Kidney epithelial cell (primary cell): ENCODE measurements at regions not wholly inside any gene's neighbourhood (a gene's known extent, or its start where the extent isn't known, plus 50 kb on each side); places are given as distances from the start of the nearest gene placed in this dataset.

ENCODE experiments used
- DNase-seq: peaks from one replicate; pipeline ENCODE4 v3.0.0-alpha.2; 2010; ENCODE audit warnings: low read depth
- H3K27me3 ChIP-seq: 2 replicates; pipeline ENCODE4 v1.6.0; 2011; ENCODE audit warnings: low read length; ENCODE audit not compliant: control insufficient read depth, insufficient read depth
- H3K36me3 ChIP-seq: 2 replicates; pipeline ENCODE4 v1.5.1; 2011; ENCODE audit warnings: low read length; ENCODE audit not compliant: control insufficient read depth, insufficient read depth
- H3K4me3 ChIP-seq: 2 replicates; pipeline ENCODE4 v1.5.1; 2011; ENCODE audit warnings: low read depth, mild to moderate bottlenecking, control low read depth, low read length
- CTCF ChIP-seq: IDR thresholded peaks from 2 replicates; pipeline ENCODE4 v1.5.1; 2011; ENCODE audit warnings: mild to moderate bottlenecking, moderate library complexity, low read length, control low read depth, inconsistent platforms; ENCODE audit not compliant: insufficient read depth, poor library complexity, severe bottlenecking

DNA sequence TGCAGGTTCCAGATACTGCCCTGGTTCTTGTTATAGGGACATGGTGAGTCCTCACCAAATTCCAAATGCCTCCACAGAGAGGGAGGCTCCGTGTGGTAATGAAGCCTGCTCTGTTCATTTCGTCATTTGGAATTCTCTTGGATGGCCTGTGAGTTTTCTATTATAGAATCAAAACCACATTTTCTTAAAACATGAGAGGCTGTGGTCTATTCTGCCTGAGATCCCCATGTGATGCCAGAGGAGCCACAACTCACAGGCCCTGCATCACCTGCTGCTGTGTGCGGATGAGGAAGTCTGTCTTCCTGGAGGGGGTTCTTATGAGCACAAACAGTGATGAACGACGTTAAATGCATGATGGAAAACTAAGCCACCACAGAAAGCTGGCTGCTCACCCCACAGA lies 264.4 kb downstream of the UQCRFS1 start:
- H3K27me3 ChIP-seq = no peaks in the 10 kb centered on the region
- no peak overlapping the region for H3K4me3 ChIP-seq
- TF ChIP-seq CTCF = no peak
- no peaks in the 10 kb centered on the region for H3K36me3 ChIP-seq
- DNase-seq = no peak

DNA sequence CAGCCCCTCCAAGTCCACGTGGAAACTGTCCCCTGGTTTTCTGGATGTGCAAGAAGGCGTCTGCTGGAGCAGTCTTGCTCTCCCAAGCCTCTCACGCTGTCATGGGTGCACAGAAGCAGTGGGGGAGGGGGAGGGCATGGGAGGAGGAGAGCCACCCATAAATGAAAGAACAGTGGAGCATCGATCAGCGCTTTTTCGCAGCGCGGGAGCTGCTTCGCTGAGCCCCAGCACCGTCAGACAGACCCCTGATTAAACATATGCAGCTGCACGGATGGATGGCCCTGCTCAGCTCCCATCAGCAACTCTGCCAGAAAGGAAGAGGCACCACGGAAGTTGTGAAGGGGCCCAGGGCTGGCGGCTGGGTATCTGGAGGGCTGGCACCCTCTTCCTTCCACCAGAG lies 264.9 kb downstream of the UQCRFS1 start:
- no peak for DNase-seq
- Histone ChIP-seq H3K27me3 (no peaks in the 10 kb centered on the region), H3K4me3 (no peak overlapping the region), H3K36me3 (no peaks in the 10 kb centered on the region)
- no peak for TF ChIP-seq CTCF

- H3K4me3 ChIP-seq = no peak overlapping the region
- H3K36me3 ChIP-seq = no peaks in the 10 kb centered on the region
- no peak for TF ChIP-seq CTCF
- no peaks in the 10 kb centered on the region for H3K27me3 ChIP-seq
- DNase-seq = no peak
These were observed 269.3 kb downstream of the UQCRFS1 start for GRCh38 chr19:28943651-28944050.

DNA sequence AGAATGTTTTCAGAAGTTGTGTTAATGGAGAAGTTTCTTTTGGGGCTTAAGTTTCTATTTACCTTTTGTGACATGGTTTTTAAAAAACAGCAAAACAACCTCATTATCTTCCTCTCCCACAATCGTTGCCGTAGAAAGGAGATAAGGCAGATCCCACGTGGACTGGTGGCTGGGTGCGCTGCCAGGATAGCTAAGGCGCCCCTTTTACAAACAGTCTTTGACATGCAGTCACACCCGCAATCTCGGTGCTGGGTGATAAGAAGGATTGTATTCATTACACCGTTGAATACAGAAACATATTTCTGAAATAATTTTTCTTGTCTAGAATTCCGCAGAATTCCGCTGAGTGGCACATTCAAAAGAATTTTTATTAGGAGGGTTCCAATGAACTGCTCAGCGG lies 271.1 kb downstream of the UQCRFS1 start:
- H3K27me3 ChIP-seq = no peaks in the 10 kb centered on the region
- no peaks in the 10 kb centered on the region for H3K36me3 ChIP-seq
- no peak for DNase-seq
- no peak for TF ChIP-seq CTCF
- H3K4me3 ChIP-seq = no peak overlapping the region

GRCh38 chr19:28940751-28941500 lies 272.0 kb downstream of the UQCRFS1 start:
- Histone ChIP-seq H3K27me3 (no peaks in the 10 kb centered on the region), H3K4me3 (no peak overlapping the region), H3K36me3 (no peaks in the 10 kb centered on the region)
- TF ChIP-seq CTCF = no peak
- no peak for DNase-seq

DNA sequence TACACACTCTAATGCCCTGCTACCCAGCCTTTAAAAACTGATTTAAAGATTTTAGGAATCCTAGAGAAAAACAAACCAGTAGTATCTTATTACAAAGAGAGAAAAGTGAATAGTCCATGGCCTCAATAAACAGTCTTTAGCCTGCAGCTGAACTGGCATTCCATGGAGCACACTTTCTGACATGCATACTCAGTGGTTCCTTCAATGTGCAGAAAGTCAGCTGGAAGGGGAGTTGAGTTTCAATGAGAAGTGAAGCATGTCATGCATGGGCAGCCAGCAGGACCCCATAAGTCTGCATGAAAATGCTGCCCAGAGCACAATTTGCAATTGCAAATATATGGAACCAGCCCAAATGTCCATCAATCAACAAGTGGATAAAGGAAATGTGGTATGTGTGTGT lies 273.7 kb downstream of the UQCRFS1 start:
- no peak overlapping the region for H3K4me3 ChIP-seq
- no peaks in the 10 kb centered on the region for H3K27me3 ChIP-seq
- no peak for DNase-seq
- no peaks in the 10 kb centered on the region for H3K36me3 ChIP-seq
- TF ChIP-seq CTCF = no peak
